ENCODE measurements at regions not wholly inside any gene's neighbourhood (a gene's known extent, or its start where the extent isn't known, plus 50 kb on each side); places are given as distances from the start of the nearest gene placed in this dataset.

- DNase-seq (ENCODE audit: low read depth), result no peak
- TF ChIP-seq CTCF (IDR thresholded peaks at IDR 0.05; ENCODE audit: insufficient read depth, low read depth, low read length, missing control alignments), result no peak
- no peak overlapping the region for H3K4me3 ChIP-seq (ENCODE audit: low read length)
Measured at GRCh38 chr11:90744169-90744568, 521.3 kb upstream of the CHORDC1 start.

- no peak for DNase-seq (ENCODE audit: low read depth)
- TF ChIP-seq CTCF (IDR thresholded peaks at IDR 0.05; ENCODE audit: insufficient read depth, low read depth, low read length, missing control alignments), result no peak
- H3K4me3 ChIP-seq (ENCODE audit: low read length), result no peak overlapping the region
Measured at GRCh38 chr11:90738799-90739198, 516.0 kb upstream of the CHORDC1 start.

GRCh38 chr11:90737444-90738050 lies 514.7 kb upstream of the CHORDC1 start:
- H3K4me3 ChIP-seq (ENCODE audit: low read length), result no peak overlapping the region
- DNase-seq (ENCODE audit: low read depth), result no peak
- no peak for TF ChIP-seq CTCF (IDR thresholded peaks at IDR 0.05; ENCODE audit: insufficient read depth, low read depth, low read length, missing control alignments)

- H3K4me3 ChIP-seq (ENCODE audit: low read length), result no peak overlapping the region
- no peak for TF ChIP-seq CTCF (IDR thresholded peaks at IDR 0.05; ENCODE audit: insufficient read depth, low read depth, low read length, missing control alignments)
Measured at GRCh38 chr11:90732486-90732885, 509.6 kb upstream of the CHORDC1 start.

GRCh38 chr11:90723475-90723874 lies 500.6 kb upstream of the CHORDC1 start:
- no peak for TF ChIP-seq CTCF (IDR thresholded peaks at IDR 0.05; ENCODE audit: insufficient read depth, low read depth, low read length, missing control alignments)
- H3K4me3 ChIP-seq (ENCODE audit: low read length), result no peak overlapping the region
- no peak for DNase-seq (ENCODE audit: low read depth)

More at GRCh38 chr11:90732486-90732885, 509.6 kb upstream of the CHORDC1 start:
- no peak for DNase-seq (ENCODE audit: low read depth)

GRCh38 chr11:90722552-90723190 lies 499.8 kb upstream of the CHORDC1 start:
- TF ChIP-seq CTCF (IDR thresholded peaks at IDR 0.05; ENCODE audit: insufficient read depth, low read depth, low read length, missing control alignments), result no peak
- no peak overlapping the region for H3K4me3 ChIP-seq (ENCODE audit: low read length)
- DNase-seq (ENCODE audit: low read depth), result peak; percentile 60

- no peak overlapping the region for H3K4me3 ChIP-seq (ENCODE audit: low read length)
- no peak for DNase-seq (ENCODE audit: low read depth)
- TF ChIP-seq CTCF (IDR thresholded peaks at IDR 0.05; ENCODE audit: insufficient read depth, low read depth, low read length, missing control alignments), result no peak
Measured at GRCh38 chr11:90717522-90717921, 494.7 kb upstream of the CHORDC1 start.

Data from epithelial cell of esophagus (primary cell).